CD14-positive monocyte (primary cell): ENCODE measurements at regions not wholly inside any gene's neighbourhood (a gene's known extent, or its start where the extent isn't known, plus 50 kb on each side); places are given as distances from the start of the nearest gene placed in this dataset.

Experiments used
- DNase-seq, 3 donors: peaks; one replicate each; pipeline ENCODE4 v3.0.0-alpha.2; 2011 to 2022
- H2AFZ ChIP-seq: 2 replicates; pipeline ENCODE4 v1.6.0; 2012; ENCODE audit warnings: mild to moderate bottlenecking, low read depth, low read length, inconsistent platforms; ENCODE audit not compliant: insufficient read depth, poor library complexity, severe bottlenecking
- H3K27ac ChIP-seq, 2 donors: 1 replicate in 1 of 2; 2 replicates in 1 of 2; pipeline ENCODE4 v1.5.1; 2012 to 2013; ENCODE audit warnings: low read length in 2 of 2, control low read depth in 1 of 2, inconsistent platforms in 1 of 2, low read depth in 1 of 2, mild to moderate bottlenecking in 1 of 2
- H3K27me3 ChIP-seq, 2 donors: one replicate each; pipeline versions ENCODE4 v1.6.0 to v1.6.1; 2011 to 2013; ENCODE audit warnings: low read length in 2 of 2; ENCODE audit not compliant: control insufficient read depth in 2 of 2, insufficient read depth in 2 of 2
- H3K36me3 ChIP-seq, 2 donors: replicated peaks in 1 of 2; 1 replicate in 1 of 2; 2 replicates in 1 of 2; pipeline versions ENCODE4 v1.5.1 to v1.6.1; 2012 to 2013; ENCODE audit warnings: low read length in 2 of 2, control low read depth in 1 of 2, inconsistent platforms in 1 of 2, mild to moderate bottlenecking in 1 of 2; ENCODE audit not compliant: insufficient read depth in 2 of 2, control insufficient read depth in 1 of 2
- H3K4me1 ChIP-seq, 2 donors: 1 replicate in 1 of 2; 2 replicates in 1 of 2; pipeline versions ENCODE4 v1.5.1 to v1.6.1; 2012 to 2013; ENCODE audit warnings: low read length in 2 of 2, control low read depth in 1 of 2, inconsistent platforms in 1 of 2, mild to moderate bottlenecking in 1 of 2, moderate library complexity in 1 of 2; ENCODE audit not compliant: insufficient read depth in 2 of 2, control insufficient read depth in 1 of 2
- H3K4me2 ChIP-seq: replicated peaks from 2 replicates; pipeline ENCODE3; 2012; ENCODE audit warnings: low read length, moderate library complexity, mild to moderate bottlenecking; ENCODE audit not compliant: poor library complexity, severe bottlenecking; ENCODE audit errors: extremely low read depth
- H3K4me3 ChIP-seq, 3 experiments: fragments of 200-600 bp in 1 of 3; sonication (generic) in 1 of 3; replicated peaks in 1 of 3; 1 replicate in 2 of 3; 2 replicates in 1 of 3; pipeline ENCODE4 v1.5.1; 2011 to 2013; ENCODE audit warnings: low read length in 3 of 3, mild to moderate bottlenecking in 3 of 3, control low read depth in 2 of 3, low read depth in 2 of 3, inconsistent platforms in 1 of 3, moderate library complexity in 1 of 3
- H3K79me2 ChIP-seq: 2 replicates; pipeline ENCODE4 v1.6.0; 2012; ENCODE audit warnings: mild to moderate bottlenecking, control low read depth, inconsistent platforms, low read length, moderate library complexity; ENCODE audit not compliant: insufficient read depth
- H3K9ac ChIP-seq: 2 replicates; pipeline ENCODE4 v1.6.0; 2017; ENCODE audit warnings: low read length, mild to moderate bottlenecking; ENCODE audit not compliant: insufficient read depth, poor library complexity, severe bottlenecking
- H3K9me3 ChIP-seq, 2 donors: replicated peaks in 1 of 2; 1 replicate in 1 of 2; 2 replicates in 1 of 2; pipeline versions ENCODE4 v1.5.1 to v1.6.1; 2012 to 2013; ENCODE audit warnings: low read length in 2 of 2, control low read depth in 1 of 2; ENCODE audit not compliant: control insufficient read depth in 1 of 2, insufficient read depth in 1 of 2
- H4K20me1 ChIP-seq: 2 replicates; pipeline ENCODE4 v1.6.0; 2012; ENCODE audit warnings: mild to moderate bottlenecking, low read length, control low read depth, moderate library complexity; ENCODE audit not compliant: insufficient read depth
- H3K27ac Mint-ChIP-seq, 7 donors: one replicate each; pipeline ENCODE4 v1.8.0; 2020; ENCODE audit warnings: mild to moderate bottlenecking in 7 of 7, mixed read lengths in 7 of 7, moderate library complexity in 6 of 7, inconsistent platforms in 2 of 7
- H3K27me3 Mint-ChIP-seq, 3 donors: one replicate each; pipeline ENCODE4 v1.8.0; 2021 to 2022; ENCODE audit warnings: low read depth in 3 of 3, mild to moderate bottlenecking in 3 of 3, mixed read lengths in 3 of 3, moderate library complexity in 3 of 3, inconsistent platforms in 1 of 3
- H3K36me3 Mint-ChIP-seq, 2 donors: one replicate each; pipeline ENCODE4 v1.8.0; 2020; ENCODE audit warnings: mixed read lengths in 2 of 2, inconsistent platforms in 1 of 2, mild to moderate bottlenecking in 1 of 2
- H3K4me1 Mint-ChIP-seq: one replicate; pipeline ENCODE4 v1.8.0; 2020; ENCODE audit warnings: mild to moderate bottlenecking, mixed read lengths
- H3K4me3 Mint-ChIP-seq, 2 donors: one replicate each; pipeline ENCODE4 v1.8.0; 2020; ENCODE audit warnings: mild to moderate bottlenecking in 2 of 2, mixed read lengths in 2 of 2, moderate library complexity in 1 of 2
- H3K9me3 Mint-ChIP-seq, 7 donors: one replicate each; pipeline ENCODE4 v1.8.0; 2020 to 2022; ENCODE audit warnings: mixed read lengths in 7 of 7, mild to moderate bottlenecking in 6 of 7, moderate library complexity in 6 of 7, inconsistent platforms in 2 of 7
- CTCF ChIP-seq: fragments of 200-600 bp; IDR thresholded peaks from one replicate; pipeline ENCODE4 v1.8.0; 2022; ENCODE audit warnings: antibody characterized with exemption, mild to moderate bottlenecking
- WGBS: methylation state at CpG from one replicate; pipeline ENCODE4 v1.1.5; 2013; ENCODE audit warnings: missing lambda C conversion rate; ENCODE audit not compliant: insufficient coverage; 5-methylcytosine and 5-hydroxymethylcytosine counted together
- intact Hi-C, 2 donors: fragments of 100-400 bp; cut with micrococcal nuclease; formaldehyde crosslinking; loops; one replicate each; pipeline versions ENCODE4 v1.15.0 to v1.15.1; 2023

GRCh38 chr13:95441326-95441725, 111.2 kb upstream of the CLDN10 start:
- Histone ChIP-seq H3K9ac (no peak overlapping the region), H3K4me1 (no peaks in the 10 kb centered on the region), H3K27ac (no peak overlapping the region), H3K27me3 (no peaks in the 10 kb centered on the region), H4K20me1 (no peaks in the 10 kb centered on the region), H3K4me3 (no peak overlapping the region), H3K36me3 (no peaks in the 10 kb centered on the region), H2AFZ (no peak overlapping the region), H3K79me2 (no peaks in the 10 kb centered on the region), H3K4me2 (no peak overlapping the region), H3K9me3 (no peaks in the 10 kb centered on the region)
- Mint-ChIP-seq H3K27me3 (peaks cover 0 to 5% (median 0%) of the 10 kb centered on the region in 3 donors), H3K36me3 (no peaks in the 10 kb centered on the region), H3K9me3 (no peaks in the 10 kb centered on the region), H3K27ac (no peak overlapping the region), H3K4me3 (no peak overlapping the region), H3K4me1 (no peaks in the 10 kb centered on the region)
- intact Hi-C loops, result no loop called here
- WGBS, result 98% methylated on average over 3 of the region's 3 CpGs
- no peak for DNase-seq
- no peak for TF ChIP-seq CTCF

- Mint-ChIP-seq H3K4me1 (no peaks in the 10 kb centered on the region), H3K27ac (no peak overlapping the region), H3K36me3 (no peaks in the 10 kb centered on the region), H3K27me3 (peaks cover 0 to 5% (median 2%) of the 10 kb centered on the region in 3 donors), H3K9me3 (no peaks in the 10 kb centered on the region), H3K4me3 (no peak overlapping the region)
- Histone ChIP-seq H3K36me3 (no peaks in the 10 kb centered on the region), H3K9ac (no peak overlapping the region), H4K20me1 (no peaks in the 10 kb centered on the region), H3K27me3 (no peaks in the 10 kb centered on the region), H3K4me2 (no peak overlapping the region), H3K4me1 (no peaks in the 10 kb centered on the region), H3K27ac (no peak overlapping the region), H3K4me3 (no peak overlapping the region), H3K79me2 (no peaks in the 10 kb centered on the region), H3K9me3 (no peaks in the 10 kb centered on the region), H2AFZ (no peak overlapping the region)
- no peak for TF ChIP-seq CTCF
- intact Hi-C loops, result no loop called here
- 89% methylated on average over 1 of the region's 6 CpGs for WGBS
- no peak for DNase-seq
Measured at GRCh38 chr13:95444006-95444730, 108.4 kb upstream of the CLDN10 start.
